Ovary (tissue), 3 donors: ENCODE measurements at regions not wholly inside any gene's neighbourhood (a gene's known extent, or its start where the extent isn't known, plus 50 kb on each side); places are given as distances from the start of the nearest gene placed in this dataset.

Experiments
- CTCF ChIP-seq, 3 donors: fragments of 450-650 bp in 2 of 3; fragments of 200-600 bp in 1 of 3; IDR thresholded peaks; one replicate each; pipeline versions ENCODE4 v1.5.1 to v1.8.0; 2016 to 2022; ENCODE audit warnings: antibody characterized with exemption in 3 of 3, mild to moderate bottlenecking in 1 of 3
- POLR2A ChIP-seq: fragments of 450-650 bp; IDR thresholded peaks from one replicate; pipeline ENCODE4 v1.6.1; 2017; ENCODE audit warnings: antibody characterized with exemption, mild to moderate bottlenecking, moderate library complexity
- donor health status: DM: no; HTN: no; CAD: no.

- TF ChIP-seq CTCF (IDR thresholded peaks at IDR 0.05) (no peak), POLR2A (no peak)
These were observed 181.7 kb downstream of the ERCC6L2 start for GRCh38 chr9:96057155-96057554.
